HPDE6-E6E7 (cell line): ENCODE measurements at regions not wholly inside any gene's neighbourhood (a gene's known extent, or its start where the extent isn't known, plus 50 kb on each side); places are given as distances from the start of the nearest gene placed in this dataset.
"Not testable (repeated sequence)": the region's sequence is repeated elsewhere in the genome, so short reads cannot be mapped to it uniquely, and the experiment has no call there.

Experiments used
- DNase-seq: peaks from one replicate; pipeline ENCODE4 v3.0.0; 2011; ENCODE audit warnings: missing footprints; ENCODE audit errors: extremely low spot score

- no peak for DNase-seq
Observed at GRCh38 chr3:66552846-66553245, 52.0 kb upstream of the LRIG1 start.

- DNase-seq = no peak
Observed at GRCh38 chr3:66553441-66554113, 52.8 kb upstream of the LRIG1 start.

GRCh38 chr3:66554178-66554577 lies 53.4 kb upstream of the LRIG1 start:
- DNase-seq = no peak

GRCh38 chr3:66555214-66555844 lies 54.5 kb upstream of the LRIG1 start:
- no peak for DNase-seq

GRCh38 chr3:66557170-66557569 lies 56.3 kb upstream of the LRIG1 start:
- DNase-seq = no peak

GRCh38 chr3:66559924-66560323 lies 59.1 kb upstream of the LRIG1 start:
- DNase-seq = not testable (repeated sequence)

- no peak for DNase-seq
Observed at GRCh38 chr3:66561367-66561766, 60.5 kb upstream of the LRIG1 start.

- DNase-seq = no peak
Observed at GRCh38 chr3:66565301-66565700, 64.5 kb upstream of the LRIG1 start.

- DNase-seq = no peak
Observed at GRCh38 chr3:66567077-66567476, 66.3 kb upstream of the LRIG1 start.

GRCh38 chr3:66572090-66572675 lies 71.4 kb upstream of the LRIG1 start:
- no peak for DNase-seq

GRCh38 chr3:66572938-66573710 lies 72.3 kb upstream of the LRIG1 start:
- no peak for DNase-seq

GRCh38 chr3:66574091-66574490 lies 73.3 kb upstream of the LRIG1 start:
- no peak for DNase-seq

- DNase-seq = no peak
Observed at GRCh38 chr3:66577426-66578203, 76.8 kb upstream of the LRIG1 start.

- no peak for DNase-seq
Observed at GRCh38 chr3:66581256-66581655, 80.4 kb upstream of the LRIG1 start.

GRCh38 chr3:66582721-66583423 lies 82.0 kb upstream of the LRIG1 start:
- DNase-seq = no peak

- no peak for DNase-seq
Observed at GRCh38 chr3:66583424-66584040, 82.7 kb upstream of the LRIG1 start.

GRCh38 chr3:66585520-66586095 lies 84.8 kb upstream of the LRIG1 start:
- no peak for DNase-seq

GRCh38 chr3:66586853-66587252 lies 86.0 kb upstream of the LRIG1 start:
- DNase-seq = no peak

GRCh38 chr3:66588340-66588847 lies 87.6 kb upstream of the LRIG1 start:
- DNase-seq = no peak
